ENCODE measurements at regions not wholly inside any gene's neighbourhood (a gene's known extent, or its start where the extent isn't known, plus 50 kb on each side); places are given as distances from the start of the nearest gene placed in this dataset.
"Not testable (repeated sequence)": the region's sequence is repeated elsewhere in the genome, so short reads cannot be mapped to it uniquely, and the experiment has no call there.

GRCh38 chr2:111529022-111529421 lies 355.0 kb downstream of the ANAPC1 start:
- H3K27me3 Mint-ChIP-seq (ENCODE audit: insufficient read depth): not testable (repeated sequence)

GRCh38 chr2:111530239-111530965 lies 353.6 kb downstream of the ANAPC1 start:
- not testable (repeated sequence) for H3K36me3 Mint-ChIP-seq (ENCODE audit: low read depth); H3K4me3 Mint-ChIP-seq; H3K27me3 ChIP-seq (ENCODE audit: control insufficient read depth, insufficient read depth, low read length, poor library complexity, severe bottlenecking); H3K9me3 ChIP-seq (ENCODE audit: control insufficient read depth, low read length); H3K4me3 ChIP-seq (ENCODE audit: low read length); H3K4me1 ChIP-seq (ENCODE audit: control insufficient read depth, insufficient read depth, low read length); H3K9me3 Mint-ChIP-seq; H3K27me3 Mint-ChIP-seq (ENCODE audit: insufficient read depth); H3K27ac ChIP-seq (ENCODE audit: low read depth, low read length); H3K9ac ChIP-seq (ENCODE audit: extremely low read depth, low read length, poor library complexity, severe bottlenecking); H3K36me3 ChIP-seq (ENCODE audit: control insufficient read depth, insufficient read depth, low read length); H3K27ac Mint-ChIP-seq
- 95 to 100% methylated on average over 2 to 5 of the region's 5 CpGs for WGBS, 2 experiments (ENCODE audit: insufficient coverage in 1 of 2, insufficient read length in 1 of 2)
- peak; percentile 10 for DNase-seq
- H3K4me1 Mint-ChIP-seq: peaks cover 16% of the 10 kb centered on the region

More at GRCh38 chr2:111529022-111529421, 355.0 kb downstream of the ANAPC1 start:
- WGBS, 2 experiments (ENCODE audit: insufficient coverage in 1 of 2, insufficient read length in 1 of 2): 80 to 83% methylated on average over 2 to 3 of the region's 4 CpGs
- not testable (repeated sequence) for H3K4me1 ChIP-seq (ENCODE audit: control insufficient read depth, insufficient read depth, low read length); H3K27ac ChIP-seq (ENCODE audit: low read depth, low read length); H3K9me3 ChIP-seq (ENCODE audit: control insufficient read depth, low read length); H3K27me3 ChIP-seq (ENCODE audit: control insufficient read depth, insufficient read depth, low read length, poor library complexity, severe bottlenecking); H3K36me3 ChIP-seq (ENCODE audit: control insufficient read depth, insufficient read depth, low read length); H3K27ac Mint-ChIP-seq; H3K9me3 Mint-ChIP-seq; H3K9ac ChIP-seq (ENCODE audit: extremely low read depth, low read length, poor library complexity, severe bottlenecking); H3K4me3 ChIP-seq (ENCODE audit: low read length); H3K4me1 Mint-ChIP-seq; H3K36me3 Mint-ChIP-seq (ENCODE audit: low read depth); H3K4me3 Mint-ChIP-seq
- peak; percentile 8 for DNase-seq

- not testable (repeated sequence) for H3K27me3 Mint-ChIP-seq (ENCODE audit: insufficient read depth); H3K4me3 ChIP-seq (ENCODE audit: low read length); H3K4me1 ChIP-seq (ENCODE audit: control insufficient read depth, insufficient read depth, low read length); H3K36me3 ChIP-seq (ENCODE audit: control insufficient read depth, insufficient read depth, low read length); H3K27me3 ChIP-seq (ENCODE audit: control insufficient read depth, insufficient read depth, low read length, poor library complexity, severe bottlenecking); H3K27ac ChIP-seq (ENCODE audit: low read depth, low read length); H3K9ac ChIP-seq (ENCODE audit: extremely low read depth, low read length, poor library complexity, severe bottlenecking); H3K4me3 Mint-ChIP-seq; H3K9me3 ChIP-seq (ENCODE audit: control insufficient read depth, low read length); H3K27ac Mint-ChIP-seq; H3K36me3 Mint-ChIP-seq (ENCODE audit: low read depth)
- peaks cover 19% of the 10 kb centered on the region for H3K4me1 Mint-ChIP-seq
- H3K9me3 Mint-ChIP-seq: peaks cover 18% of the 10 kb centered on the region
- DNase-seq: peak; percentile 5
- 98% methylated on average over 2 of the region's 14 CpGs; no CpG with 5 or more reads in 1 of the 2 experiments for WGBS, 2 experiments (ENCODE audit: insufficient coverage in 1 of 2, insufficient read length in 1 of 2)
Observed at GRCh38 chr2:111532682-111533556, 351.1 kb downstream of the ANAPC1 start.

GRCh38 chr2:111533557-111534247 lies 350.3 kb downstream of the ANAPC1 start:
- DNase-seq: peak; percentile 29
- not testable (repeated sequence) for H3K9me3 ChIP-seq (ENCODE audit: control insufficient read depth, low read length); H3K9ac ChIP-seq (ENCODE audit: extremely low read depth, low read length, poor library complexity, severe bottlenecking); H3K27ac Mint-ChIP-seq; H3K36me3 Mint-ChIP-seq (ENCODE audit: low read depth); H3K4me1 ChIP-seq (ENCODE audit: control insufficient read depth, insufficient read depth, low read length); H3K4me3 ChIP-seq (ENCODE audit: low read length); H3K4me3 Mint-ChIP-seq; H3K27me3 ChIP-seq (ENCODE audit: control insufficient read depth, insufficient read depth, low read length, poor library complexity, severe bottlenecking); H3K27me3 Mint-ChIP-seq (ENCODE audit: insufficient read depth); H3K36me3 ChIP-seq (ENCODE audit: control insufficient read depth, insufficient read depth, low read length); H3K27ac ChIP-seq (ENCODE audit: low read depth, low read length)
- WGBS, 2 experiments (ENCODE audit: insufficient coverage in 1 of 2, insufficient read length in 1 of 2): 80 to 88% methylated on average over 1 to 5 of the region's 8 CpGs
- Mint-ChIP-seq H3K4me1 (peaks cover 19% of the 10 kb centered on the region), H3K9me3 (peaks cover 18% of the 10 kb centered on the region)
